ENCODE measurements at regions not wholly inside any gene's neighbourhood (a gene's known extent, or its start where the extent isn't known, plus 50 kb on each side); places are given as distances from the start of the nearest gene placed in this dataset.

GRCh38 chr6:98117068-98117467 lies 717.3 kb upstream of the POU3F2 start:
- no peak for TF ChIP-seq YY1 (IDR thresholded peaks at IDR 0.05; ENCODE audit: extremely low read depth, insufficient replicate concordance, low read depth, low read length)
- no peak for TF ChIP-seq CTCF (IDR thresholded peaks at IDR 0.05 in 2 of 3, conservative IDR thresholded peaks at IDR 0.05 in 1 of 3; ENCODE audit: borderline replicate concordance in 1 of 3, insufficient read depth in 1 of 3, low read depth in 2 of 3, low read length in 2 of 3)
- TF ChIP-seq SRF (IDR thresholded peaks at IDR 0.05; ENCODE audit: low read depth), result no peak
- no peak for TF ChIP-seq POLR2AphosphoS5 (IDR thresholded peaks at IDR 0.05; ENCODE audit: low read depth, low read length)
- no peak for TF ChIP-seq MAX (IDR thresholded peaks at IDR 0.05)
- no peak for TF ChIP-seq POLR2A (IDR thresholded peaks at IDR 0.05; ENCODE audit: borderline replicate concordance, extremely low read depth, insufficient read depth, insufficient read length)
- TF ChIP-seq EGR1 (IDR thresholded peaks at IDR 0.05; ENCODE audit: low read depth), result no peak
- TF ChIP-seq EZH2 (IDR thresholded peaks at IDR 0.05), result no peak
- TF ChIP-seq ZBTB33 (IDR thresholded peaks at IDR 0.05; ENCODE audit: extremely low read depth, insufficient replicate concordance, low read length), result no peak
- TF ChIP-seq ZNF274 (IDR thresholded peaks at IDR 0.05; ENCODE audit: low read depth, low read length), result no peak

All from HCT116 (cell line).